ENCODE measurements at regions not wholly inside any gene's neighbourhood (a gene's known extent, or its start where the extent isn't known, plus 50 kb on each side); places are given as distances from the start of the nearest gene placed in this dataset.

DNA sequence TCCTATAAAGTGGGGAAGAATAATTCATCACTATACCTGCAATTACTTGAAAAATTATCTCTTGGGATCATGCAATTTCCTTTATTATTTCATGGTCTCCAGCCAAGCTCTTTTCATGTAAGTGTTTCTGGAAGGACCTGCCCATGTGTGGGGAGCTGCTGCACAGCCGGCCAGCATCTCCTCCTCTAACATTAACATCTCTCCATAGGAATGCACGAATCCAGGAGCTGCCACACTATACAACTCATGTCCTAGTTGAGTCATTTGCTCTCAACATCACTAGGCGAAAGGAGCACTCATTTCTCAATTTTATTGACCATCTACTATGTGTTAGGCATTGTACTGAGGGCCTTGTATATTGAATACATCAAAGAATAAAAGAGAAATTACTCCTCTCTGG is 144.3 kb upstream of the ERBB4 start:
- Histone ChIP-seq H3K9me3 (ENCODE audit: control insufficient read depth, insufficient read depth, low read length) (no peaks in the 10 kb centered on the region), H3K4me3 (ENCODE audit: low read length) (no peak overlapping the region), H3K4me1 (ENCODE audit: control insufficient read depth, insufficient read depth, low read length) (no peaks in the 10 kb centered on the region), H3K27ac (ENCODE audit: low read length) (no peak overlapping the region), H3K36me3 (ENCODE audit: control insufficient read depth, insufficient read depth, low read length) (no peaks in the 10 kb centered on the region), H3K27me3 (ENCODE audit: control insufficient read depth, insufficient read depth, low read length) (no peaks in the 10 kb centered on the region)
- no CpG with 5 or more reads among the region's 3 CpGs for WGBS (ENCODE audit: insufficient coverage, insufficient read length)
- no peak for DNase-seq (ENCODE audit: low read depth, low spot score)

DNA sequence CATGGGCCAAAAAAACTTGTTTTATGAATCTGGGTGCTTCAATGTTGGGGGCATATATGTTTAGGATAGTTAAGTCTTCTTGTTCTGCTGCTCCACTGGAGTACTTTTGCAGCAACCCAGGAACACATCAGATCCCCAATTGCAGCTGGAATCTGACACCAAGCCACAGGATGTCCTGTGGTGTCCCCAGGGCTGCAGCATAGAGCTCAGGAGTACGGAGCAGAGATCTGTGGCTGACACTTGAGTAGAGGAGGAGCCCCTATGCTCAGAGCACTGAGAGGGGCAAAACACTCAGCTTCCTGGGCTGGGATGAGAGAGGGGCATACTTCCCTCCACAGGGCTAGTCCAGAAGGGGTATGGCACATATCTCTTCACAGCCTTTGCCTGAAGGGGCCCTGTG is 138.9 kb upstream of the ERBB4 start:
- Histone ChIP-seq H3K4me3 (ENCODE audit: low read length) (no peak overlapping the region; the same call in 1 of the 2 replicates), H3K36me3 (ENCODE audit: control insufficient read depth, insufficient read depth, low read length) (no peaks in the 10 kb centered on the region), H3K9me3 (ENCODE audit: control insufficient read depth, insufficient read depth, low read length) (no peaks in the 10 kb centered on the region), H3K4me1 (ENCODE audit: control insufficient read depth, insufficient read depth, low read length) (no peaks in the 10 kb centered on the region), H3K27ac (ENCODE audit: low read length) (no peak overlapping the region), H3K27me3 (ENCODE audit: control insufficient read depth, insufficient read depth, low read length) (no peaks in the 10 kb centered on the region)
- no CpG with 5 or more reads among the region's 1 CpG for WGBS (ENCODE audit: insufficient coverage, insufficient read length)
- DNase-seq (ENCODE audit: low read depth, low spot score): no peak

DNA sequence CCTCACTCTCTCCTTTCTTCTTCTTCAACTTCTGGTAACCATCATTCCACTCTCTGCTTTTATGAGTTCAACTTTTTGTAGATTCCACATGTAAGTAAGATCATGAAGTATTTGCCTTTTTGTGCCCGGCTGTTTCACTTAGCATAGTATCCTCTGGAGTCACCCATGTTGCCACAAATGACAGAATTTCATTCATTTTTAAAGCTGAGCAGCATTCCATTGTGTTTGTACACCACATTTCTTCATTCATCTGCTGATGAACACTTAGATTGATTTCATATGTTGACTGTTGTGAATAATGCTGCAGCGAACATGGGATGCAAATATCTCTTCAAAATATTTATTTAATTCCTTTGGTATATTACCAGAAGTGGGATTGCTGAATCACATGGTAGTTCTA is 133.6 kb upstream of the ERBB4 start:
- Histone ChIP-seq H3K4me1 (ENCODE audit: control insufficient read depth, insufficient read depth, low read length) (no peaks in the 10 kb centered on the region), H3K27me3 (ENCODE audit: control insufficient read depth, insufficient read depth, low read length) (no peaks in the 10 kb centered on the region), H3K9me3 (ENCODE audit: control insufficient read depth, insufficient read depth, low read length) (no peaks in the 10 kb centered on the region), H3K36me3 (ENCODE audit: control insufficient read depth, insufficient read depth, low read length) (no peaks in the 10 kb centered on the region), H3K4me3 (ENCODE audit: low read length) (no peak overlapping the region), H3K27ac (ENCODE audit: low read length) (no peak overlapping the region)
- DNase-seq (ENCODE audit: low read depth, low spot score): no peak
- WGBS (ENCODE audit: insufficient coverage, insufficient read length): no CpG with 5 or more reads among the region's 2 CpGs

DNA sequence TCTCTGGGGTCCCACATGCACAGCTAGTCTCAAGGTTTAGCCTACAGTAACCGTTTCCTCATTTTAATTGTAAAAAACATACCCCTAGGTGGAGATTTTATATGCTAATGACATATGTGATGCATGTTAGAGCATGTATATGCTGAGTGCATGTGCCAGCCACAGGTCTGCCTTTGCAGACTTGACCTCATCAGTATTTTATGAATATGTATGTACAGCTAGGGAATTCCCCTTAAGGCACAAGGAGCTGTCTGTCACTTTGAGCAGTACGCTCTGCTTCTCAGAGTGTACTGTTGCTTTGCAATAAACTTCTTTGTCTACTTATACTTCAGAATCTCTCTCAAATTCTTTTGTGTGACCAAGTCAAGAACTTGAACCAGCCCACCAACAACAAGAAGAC is 131.2 kb upstream of the ERBB4 start:
- DNase-seq (ENCODE audit: low read depth, low spot score): no peak
- no peak overlapping the region for H3K27ac ChIP-seq (ENCODE audit: low read length)
- no peaks in the 10 kb centered on the region for H3K27me3 ChIP-seq (ENCODE audit: control insufficient read depth, insufficient read depth, low read length)
- no peaks in the 10 kb centered on the region for H3K4me1 ChIP-seq (ENCODE audit: control insufficient read depth, insufficient read depth, low read length)
- no peaks in the 10 kb centered on the region for H3K36me3 ChIP-seq (ENCODE audit: control insufficient read depth, insufficient read depth, low read length)
- no peaks in the 10 kb centered on the region for H3K9me3 ChIP-seq (ENCODE audit: control insufficient read depth, insufficient read depth, low read length)
- H3K4me3 ChIP-seq (ENCODE audit: low read length): no peak overlapping the region
- no CpG with 5 or more reads among the region's 2 CpGs for WGBS (ENCODE audit: insufficient coverage, insufficient read length)

DNA sequence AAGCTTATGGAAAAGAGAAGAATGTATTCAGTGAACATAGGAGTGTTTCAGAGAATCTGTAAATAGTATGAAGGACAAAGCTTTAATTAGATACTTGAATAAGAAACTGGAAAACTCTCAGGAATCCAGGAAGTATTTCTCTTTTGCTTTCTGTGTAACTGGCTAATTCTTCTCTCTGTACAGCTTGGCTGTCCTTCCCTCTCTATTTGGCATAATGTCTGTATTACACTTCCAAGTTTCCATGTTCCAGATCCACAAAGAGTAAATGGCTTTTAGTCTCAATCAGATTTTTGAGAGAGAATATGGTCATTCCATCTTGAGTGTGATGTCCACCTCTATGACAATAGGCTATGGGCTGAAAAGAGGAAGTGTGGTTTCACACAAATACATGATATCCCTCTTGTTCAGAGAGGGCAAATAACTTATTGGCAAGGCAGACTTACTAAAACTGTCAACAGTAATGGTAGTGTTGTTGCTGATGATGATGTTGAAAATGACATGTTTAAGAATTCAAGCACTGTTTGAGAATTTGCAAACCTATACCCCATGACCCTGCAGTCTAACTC is 129.2 kb upstream of the ERBB4 start:
- Histone ChIP-seq H3K4me3 (ENCODE audit: low read length) (no peak overlapping the region), H3K27ac (ENCODE audit: low read length) (no peak overlapping the region), H3K4me1 (ENCODE audit: control insufficient read depth, insufficient read depth, low read length) (no peaks in the 10 kb centered on the region), H3K9me3 (ENCODE audit: control insufficient read depth, insufficient read depth, low read length) (no peaks in the 10 kb centered on the region), H3K27me3 (ENCODE audit: control insufficient read depth, insufficient read depth, low read length) (no peaks in the 10 kb centered on the region), H3K36me3 (ENCODE audit: control insufficient read depth, insufficient read depth, low read length) (no peaks in the 10 kb centered on the region)
- no peak for DNase-seq (ENCODE audit: low read depth, low spot score)

DNA sequence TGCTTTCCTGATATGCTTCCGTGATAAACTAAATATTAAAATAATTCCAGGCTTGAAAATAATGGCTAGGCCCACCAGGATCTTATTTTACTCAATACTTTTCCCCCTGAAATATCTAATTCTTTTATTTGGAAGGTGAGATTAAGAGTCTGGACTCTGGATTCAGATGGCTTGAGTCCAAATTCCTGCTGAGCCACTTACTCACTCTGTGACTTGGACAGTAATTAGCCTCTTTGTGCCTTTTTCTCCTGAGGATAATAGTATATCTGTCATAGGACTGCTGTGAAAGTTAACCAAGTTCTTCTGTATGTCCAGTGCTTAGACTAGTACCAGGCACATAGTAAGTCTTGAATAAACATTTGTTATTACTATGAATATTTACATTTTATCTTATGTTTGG is 127.3 kb upstream of the ERBB4 start:
- H3K4me3 ChIP-seq (ENCODE audit: low read length): no peak overlapping the region
- no peaks in the 10 kb centered on the region for H3K4me1 ChIP-seq (ENCODE audit: control insufficient read depth, insufficient read depth, low read length)
- H3K9me3 ChIP-seq (ENCODE audit: control insufficient read depth, insufficient read depth, low read length): no peaks in the 10 kb centered on the region
- no CpG with 5 or more reads among the region's 1 CpG for WGBS (ENCODE audit: insufficient coverage, insufficient read length)
- H3K36me3 ChIP-seq (ENCODE audit: control insufficient read depth, insufficient read depth, low read length): no peaks in the 10 kb centered on the region
- no peak overlapping the region for H3K27ac ChIP-seq (ENCODE audit: low read length)
- H3K27me3 ChIP-seq (ENCODE audit: control insufficient read depth, insufficient read depth, low read length): no peaks in the 10 kb centered on the region
- no peak for DNase-seq (ENCODE audit: low read depth, low spot score)

DNA sequence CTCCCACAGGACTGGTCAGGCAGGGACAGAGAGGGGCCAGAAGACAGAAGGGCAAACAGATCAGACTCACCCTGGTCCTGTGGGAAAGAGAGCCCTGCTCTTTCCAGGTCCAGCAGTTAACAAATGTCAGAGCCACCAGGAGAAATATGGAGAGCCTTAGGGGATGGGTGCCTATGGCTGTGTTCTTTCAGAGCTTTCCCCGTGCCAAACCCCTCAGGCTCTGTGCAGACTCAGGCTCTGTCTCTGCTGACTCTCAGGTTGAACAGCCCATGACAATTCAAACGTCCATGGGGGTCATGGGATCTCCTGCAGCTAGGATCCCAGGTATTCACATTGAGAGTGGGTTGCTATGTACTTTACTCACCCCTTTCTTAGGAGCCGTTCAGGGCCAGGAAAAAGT is 120.8 kb upstream of the ERBB4 start:
- H3K4me1 ChIP-seq (ENCODE audit: control insufficient read depth, insufficient read depth, low read length): no peaks in the 10 kb centered on the region
- no peaks in the 10 kb centered on the region for H3K27me3 ChIP-seq (ENCODE audit: control insufficient read depth, insufficient read depth, low read length)
- no CpG with 5 or more reads among the region's 3 CpGs for WGBS (ENCODE audit: insufficient coverage, insufficient read length)
- H3K36me3 ChIP-seq (ENCODE audit: control insufficient read depth, insufficient read depth, low read length): no peaks in the 10 kb centered on the region
- H3K9me3 ChIP-seq (ENCODE audit: control insufficient read depth, insufficient read depth, low read length): no peaks in the 10 kb centered on the region
- H3K27ac ChIP-seq (ENCODE audit: low read length): no peak overlapping the region
- no peak overlapping the region for H3K4me3 ChIP-seq (ENCODE audit: low read length)
- no peak for DNase-seq (ENCODE audit: low read depth, low spot score)

DNA sequence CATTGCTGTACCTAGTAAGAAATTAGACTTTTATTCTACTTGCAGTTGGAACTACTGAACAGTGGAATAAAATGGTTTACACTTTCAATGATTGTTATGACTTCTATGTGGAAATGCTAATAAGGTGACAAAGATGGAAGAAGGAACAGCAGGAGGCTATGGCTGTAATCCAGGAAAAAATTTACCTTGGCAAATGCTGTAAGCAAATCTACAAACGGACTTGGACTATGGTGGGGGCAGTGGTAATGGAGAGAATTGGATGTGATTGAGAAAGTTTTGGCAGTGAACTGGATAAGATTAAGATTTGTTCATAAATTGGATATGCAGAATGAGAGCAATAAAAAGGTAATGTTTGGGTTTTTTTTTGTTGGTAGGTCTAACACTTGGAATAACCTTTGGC is 111.0 kb upstream of the ERBB4 start:
- no CpG with 5 or more reads among the region's 1 CpG for WGBS (ENCODE audit: insufficient coverage, insufficient read length)
- no peak overlapping the region for H3K4me3 ChIP-seq (ENCODE audit: low read length)
- no peaks in the 10 kb centered on the region for H3K36me3 ChIP-seq (ENCODE audit: control insufficient read depth, insufficient read depth, low read length)
- no peak overlapping the region for H3K27ac ChIP-seq (ENCODE audit: low read length)
- no peaks in the 10 kb centered on the region for H3K9me3 ChIP-seq (ENCODE audit: control insufficient read depth, insufficient read depth, low read length)
- no peak for DNase-seq (ENCODE audit: low read depth, low spot score)
- H3K27me3 ChIP-seq (ENCODE audit: control insufficient read depth, insufficient read depth, low read length): no peaks in the 10 kb centered on the region
- H3K4me1 ChIP-seq (ENCODE audit: control insufficient read depth, insufficient read depth, low read length): no peaks in the 10 kb centered on the region

DNA sequence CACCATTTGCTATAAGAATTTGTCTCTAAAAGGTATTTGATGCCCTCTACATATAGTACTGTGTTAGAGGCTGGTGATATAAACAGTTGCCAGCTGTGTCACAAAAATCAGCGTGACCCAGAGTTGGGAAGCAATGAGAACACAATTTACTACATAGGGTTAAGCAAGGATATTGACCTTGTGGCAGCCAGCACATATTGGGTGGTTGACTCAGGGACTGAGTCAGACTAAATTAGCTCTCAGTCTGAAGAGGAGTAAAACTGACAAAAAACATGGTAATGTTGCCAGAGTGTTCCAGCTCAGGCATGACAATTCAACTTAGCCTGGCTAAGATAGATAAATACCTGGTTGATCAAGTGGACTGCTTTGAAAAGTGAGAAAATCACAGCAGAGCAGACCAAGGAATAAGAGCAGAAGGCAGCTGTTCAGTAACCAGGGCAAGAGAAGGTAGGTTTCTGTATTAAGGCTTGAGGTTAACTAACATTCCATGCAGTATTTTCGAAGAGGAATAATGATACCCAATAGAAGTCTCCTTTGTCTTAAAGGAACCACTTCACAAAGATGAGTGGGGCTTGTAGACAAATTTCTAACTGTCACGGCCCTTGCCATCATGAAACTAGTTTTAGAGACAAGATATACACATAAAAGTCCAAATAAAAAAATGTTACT is 108.2 kb upstream of the ERBB4 start:
- no peaks in the 10 kb centered on the region for H3K36me3 ChIP-seq (ENCODE audit: control insufficient read depth, insufficient read depth, low read length)
- WGBS (ENCODE audit: insufficient coverage, insufficient read length): no CpG with 5 or more reads among the region's 3 CpGs
- H3K27me3 ChIP-seq (ENCODE audit: control insufficient read depth, insufficient read depth, low read length): no peaks in the 10 kb centered on the region
- H3K9me3 ChIP-seq (ENCODE audit: control insufficient read depth, insufficient read depth, low read length): no peaks in the 10 kb centered on the region
- H3K4me3 ChIP-seq (ENCODE audit: low read length): no peak overlapping the region
- H3K27ac ChIP-seq (ENCODE audit: low read length): no peak overlapping the region
- no peak for DNase-seq (ENCODE audit: low read depth, low spot score)
- no peaks in the 10 kb centered on the region for H3K4me1 ChIP-seq (ENCODE audit: control insufficient read depth, insufficient read depth, low read length)

DNA sequence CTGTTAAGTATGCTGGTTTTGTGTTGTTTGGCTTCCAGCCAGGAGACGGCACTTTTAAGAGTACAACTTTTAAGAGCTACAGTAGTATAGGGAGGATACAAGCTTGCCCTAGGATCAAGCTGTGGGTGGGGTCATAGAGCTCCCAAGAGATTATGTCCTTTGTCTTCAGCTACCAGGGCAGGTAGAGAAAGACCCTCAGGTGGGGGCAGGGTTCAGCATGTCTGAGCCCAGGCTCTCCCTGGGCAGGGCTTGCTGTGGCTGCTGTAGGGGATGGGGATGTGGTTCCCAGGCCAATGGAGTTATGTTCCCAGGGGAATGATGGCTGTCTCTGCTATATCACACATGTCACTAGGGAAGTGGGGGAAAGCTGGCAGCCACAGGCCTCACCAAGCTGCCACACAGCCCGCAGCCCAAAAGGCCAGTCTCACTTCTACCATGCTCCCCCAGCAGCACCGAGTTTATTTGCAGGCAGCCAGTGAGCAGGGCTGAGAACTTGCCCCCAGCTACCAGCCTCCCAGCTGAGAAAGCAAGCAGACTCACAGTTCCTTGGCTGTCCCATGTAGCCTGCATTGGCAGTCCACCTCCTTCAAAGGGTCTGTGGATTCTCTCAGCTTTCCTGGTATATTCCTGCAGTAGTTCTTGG is 105.7 kb upstream of the ERBB4 start:
- Histone ChIP-seq H3K36me3 (ENCODE audit: control insufficient read depth, insufficient read depth, low read length) (no peaks in the 10 kb centered on the region), H3K9me3 (ENCODE audit: control insufficient read depth, insufficient read depth, low read length) (no peaks in the 10 kb centered on the region), H3K4me1 (ENCODE audit: control insufficient read depth, insufficient read depth, low read length) (no peaks in the 10 kb centered on the region), H3K27me3 (ENCODE audit: control insufficient read depth, insufficient read depth, low read length) (no peaks in the 10 kb centered on the region), H3K27ac (ENCODE audit: low read length) (no peak overlapping the region), H3K4me3 (ENCODE audit: low read length) (no peak overlapping the region)
- no peak for DNase-seq (ENCODE audit: low read depth, low spot score)
- no CpG with 5 or more reads among the region's 3 CpGs for WGBS (ENCODE audit: insufficient coverage, insufficient read length)

DNA sequence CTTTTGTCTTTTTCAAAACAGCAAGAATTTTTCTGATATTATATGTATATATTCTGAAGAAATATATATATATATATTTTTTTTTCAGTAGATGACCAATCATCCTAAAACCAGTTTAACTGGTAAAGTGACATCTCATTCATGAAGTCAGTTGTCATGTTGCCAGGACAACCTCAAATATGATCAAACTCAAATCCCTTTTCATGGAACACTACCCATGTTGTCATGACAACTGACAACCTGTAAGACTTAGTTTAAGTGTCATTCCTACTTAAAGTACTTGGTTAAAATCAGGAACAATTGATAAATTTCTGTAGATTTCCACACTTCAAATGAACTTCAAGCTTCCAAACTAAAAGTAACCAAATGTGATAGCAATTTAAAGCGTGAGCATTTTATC is 101.8 kb upstream of the ERBB4 start:
- H3K9me3 ChIP-seq (ENCODE audit: control insufficient read depth, insufficient read depth, low read length): no peaks in the 10 kb centered on the region
- no peak overlapping the region for H3K27ac ChIP-seq (ENCODE audit: low read length)
- DNase-seq (ENCODE audit: low read depth, low spot score): no peak
- H3K36me3 ChIP-seq (ENCODE audit: control insufficient read depth, insufficient read depth, low read length): no peaks in the 10 kb centered on the region
- H3K4me1 ChIP-seq (ENCODE audit: control insufficient read depth, insufficient read depth, low read length): no peaks in the 10 kb centered on the region
- no peak overlapping the region for H3K4me3 ChIP-seq (ENCODE audit: low read length)
- no peaks in the 10 kb centered on the region for H3K27me3 ChIP-seq (ENCODE audit: control insufficient read depth, insufficient read depth, low read length)
- no CpG with 5 or more reads among the region's 1 CpG for WGBS (ENCODE audit: insufficient coverage, insufficient read length)

All from iPS DF 6.9 (cell line).